ENCODE measurements at regions not wholly inside any gene's neighbourhood (a gene's known extent, or its start where the extent isn't known, plus 50 kb on each side); places are given as distances from the start of the nearest gene placed in this dataset.

DNA sequence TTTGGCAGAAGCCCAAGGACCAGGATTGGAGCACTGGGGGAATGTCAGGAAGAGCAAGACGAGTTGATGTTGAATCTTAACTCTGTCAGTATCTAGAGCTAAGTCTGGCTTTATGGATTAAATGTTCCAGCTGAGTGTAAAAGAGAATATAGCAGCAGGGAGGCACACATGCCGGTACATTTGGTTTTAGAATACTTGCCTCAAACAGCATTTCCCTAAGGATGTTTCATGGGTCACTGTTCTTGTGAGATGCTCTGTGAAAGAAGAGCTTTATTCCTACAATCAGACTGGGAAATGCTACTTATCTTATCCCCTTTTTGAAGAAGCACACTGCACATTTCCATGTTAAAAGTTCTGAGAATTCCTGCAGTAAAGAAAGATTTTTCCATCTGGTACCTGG lies 440.3 kb upstream of the B3GALT2 start:
- H3K9ac ChIP-seq (replicated peaks; ENCODE audit: extremely low read depth, insufficient read depth, low read length): no peak overlapping the region
- ChIA-PET CTCF (no interaction called here), POLR2A (no interaction called here)
- TF ChIP-seq FOS (IDR thresholded peaks at IDR 0.05; ENCODE audit: borderline replicate concordance, insufficient read depth, low read length) (no peak), POLR2A (IDR thresholded peaks at IDR 0.05; ENCODE audit: low read depth, low read length) (no peak), GATA2 (IDR thresholded peaks at IDR 0.05; ENCODE audit: insufficient read depth, insufficient read length, low read depth, low read length) (no peak), JUN (IDR thresholded peaks at IDR 0.05; ENCODE audit: borderline replicate concordance, insufficient read depth, insufficient read length, low read depth) (no peak), CTCF (IDR thresholded peaks at IDR 0.05; ENCODE audit: extremely low read depth in 1 of 2, insufficient read depth in 1 of 2, low read depth in 1 of 2, low read length in 2 of 2) (no peak), EZH2 (IDR thresholded peaks at IDR 0.05; ENCODE audit: borderline replicate concordance, low read depth, low read length, severe bottlenecking) (no peak), MYC (IDR thresholded peaks at IDR 0.05; ENCODE audit: low read depth, low read length) (no peak), POLR2AphosphoS5 (IDR thresholded peaks at IDR 0.05; ENCODE audit: insufficient read depth, low read depth, low read length) (no peak)
- TF ChIP-seq, protein P1, sequence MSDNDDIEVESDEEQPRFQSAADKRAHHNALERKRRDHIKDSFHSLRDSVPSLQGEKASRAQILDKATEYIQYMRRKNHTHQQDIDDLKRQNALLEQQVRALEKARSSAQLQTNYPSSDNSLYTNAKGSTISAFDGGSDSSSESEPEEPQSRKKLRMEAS (IDR thresholded peaks at IDR 0.05; ENCODE audit: insufficient read depth, insufficient read length): no peak
- no peaks in the 10 kb centered on the region for H3K27me3 ChIP-seq (ENCODE audit: control insufficient read depth in 2 of 2, insufficient read depth in 2 of 2, low read length in 2 of 2)
- H3K9me3 ChIP-seq (replicated peaks; ENCODE audit: control insufficient read depth, insufficient read depth, low read length): no peaks in the 10 kb centered on the region
- FAIRE-seq: no peak
- intact Hi-C loops (cut with micrococcal nuclease) (no loop called here), dilution Hi-C loops (cut with MboI; ENCODE audit: extremely low pct_ligation_motif_present, low sequenced_read_pairs) (no loop called here)
- H3K9me1 ChIP-seq (replicated peaks; ENCODE audit: control insufficient read depth, extremely low read depth, insufficient read depth, low read length): no peaks in the 10 kb centered on the region
- H3K27ac ChIP-seq (ENCODE audit: insufficient read depth, low read depth, low read length): no peak overlapping the region
- H3K36me3 ChIP-seq (ENCODE audit: control insufficient read depth in 2 of 2, extremely low read depth in 1 of 2, insufficient read depth in 2 of 2, low read length in 2 of 2): no peaks in the 10 kb centered on the region
- no TSS peak for BruUV-seq (replicated peaks)
- no peak overlapping the region for H3K4me3 ChIP-seq (replicated peaks in 1 of 3; ENCODE audit: insufficient read depth in 1 of 3, low read depth in 1 of 3, low read length in 3 of 3)
- H3K4me2 ChIP-seq (ENCODE audit: insufficient read depth, low read length): no peak overlapping the region
- H3K4me1 ChIP-seq (ENCODE audit: control insufficient read depth, extremely low read depth, insufficient read depth, low read length): peaks cover 27% of the 10 kb centered on the region
- no peaks in the 10 kb centered on the region for H4K20me1 ChIP-seq (replicated peaks; ENCODE audit: control insufficient read depth, extremely low read depth, insufficient read depth, low read length)
- H3K79me2 ChIP-seq (ENCODE audit: control insufficient read depth, insufficient read depth, low read length): no peaks in the 10 kb centered on the region
- no peak overlapping the region for H2AFZ ChIP-seq (ENCODE audit: low read depth, low read length)
- no peak for DNase-seq (ENCODE audit: low read depth, low spot score)
